GM13977 (cell line): ENCODE measurements at regions not wholly inside any gene's neighbourhood (a gene's known extent, or its start where the extent isn't known, plus 50 kb on each side); places are given as distances from the start of the nearest gene placed in this dataset.

ENCODE experiments used
- DNase-seq: peaks from one replicate; pipeline ENCODE4 v3.0.0; 2012; ENCODE audit warnings: low spot score
- in situ Hi-C: fragments of 300-500 bp; cut with MboI; formaldehyde crosslinking; loops from one replicate; pipeline ENCODE4 v1.12.0; 2022; ENCODE audit warnings: low sequenced_read_pairs, low pct_unique_long_range_greater_than_20kb, mixed read lengths, inconsistent platforms; ENCODE audit not compliant: unreplicated experiment
- TF ChIP-seq, protein P1 (sequence below): IDR thresholded peaks from 2 replicates; pipeline ENCODE4 v1.5.1; 2012; ENCODE audit warnings: mild to moderate bottlenecking, control low read depth; ENCODE audit not compliant: insufficient read depth; ENCODE audit errors: extremely low read depth, missing control alignments

DNA sequence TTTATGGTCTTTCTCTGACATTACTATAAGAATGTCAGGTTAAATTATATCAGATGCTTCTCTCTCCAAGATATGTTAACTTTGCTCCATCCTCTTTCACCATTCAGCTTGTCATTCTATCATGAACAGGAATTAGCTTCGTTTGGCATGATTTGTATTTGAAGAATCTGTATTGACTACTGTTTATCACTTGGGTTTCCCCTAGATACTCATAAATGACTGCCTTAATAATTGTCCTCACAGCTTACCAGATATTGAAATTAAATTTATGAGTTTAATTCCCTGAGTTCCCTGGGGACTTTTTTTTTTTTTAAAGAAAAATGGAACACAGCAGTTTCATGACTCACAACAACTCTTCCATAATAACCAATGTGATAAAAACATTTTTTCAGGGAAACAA is 76.2 kb upstream of the EOLA2 start:
- in situ Hi-C loops, result no loop called here
- DNase-seq, result no peak
- TF ChIP-seq, protein P1, sequence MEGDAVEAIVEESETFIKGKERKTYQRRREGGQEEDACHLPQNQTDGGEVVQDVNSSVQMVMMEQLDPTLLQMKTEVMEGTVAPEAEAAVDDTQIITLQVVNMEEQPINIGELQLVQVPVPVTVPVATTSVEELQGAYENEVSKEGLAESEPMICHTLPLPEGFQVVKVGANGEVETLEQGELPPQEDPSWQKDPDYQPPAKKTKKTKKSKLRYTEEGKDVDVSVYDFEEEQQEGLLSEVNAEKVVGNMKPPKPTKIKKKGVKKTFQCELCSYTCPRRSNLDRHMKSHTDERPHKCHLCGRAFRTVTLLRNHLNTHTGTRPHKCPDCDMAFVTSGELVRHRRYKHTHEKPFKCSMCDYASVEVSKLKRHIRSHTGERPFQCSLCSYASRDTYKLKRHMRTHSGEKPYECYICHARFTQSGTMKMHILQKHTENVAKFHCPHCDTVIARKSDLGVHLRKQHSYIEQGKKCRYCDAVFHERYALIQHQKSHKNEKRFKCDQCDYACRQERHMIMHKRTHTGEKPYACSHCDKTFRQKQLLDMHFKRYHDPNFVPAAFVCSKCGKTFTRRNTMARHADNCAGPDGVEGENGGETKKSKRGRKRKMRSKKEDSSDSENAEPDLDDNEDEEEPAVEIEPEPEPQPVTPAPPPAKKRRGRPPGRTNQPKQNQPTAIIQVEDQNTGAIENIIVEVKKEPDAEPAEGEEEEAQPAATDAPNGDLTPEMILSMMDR, result no peak

DNA sequence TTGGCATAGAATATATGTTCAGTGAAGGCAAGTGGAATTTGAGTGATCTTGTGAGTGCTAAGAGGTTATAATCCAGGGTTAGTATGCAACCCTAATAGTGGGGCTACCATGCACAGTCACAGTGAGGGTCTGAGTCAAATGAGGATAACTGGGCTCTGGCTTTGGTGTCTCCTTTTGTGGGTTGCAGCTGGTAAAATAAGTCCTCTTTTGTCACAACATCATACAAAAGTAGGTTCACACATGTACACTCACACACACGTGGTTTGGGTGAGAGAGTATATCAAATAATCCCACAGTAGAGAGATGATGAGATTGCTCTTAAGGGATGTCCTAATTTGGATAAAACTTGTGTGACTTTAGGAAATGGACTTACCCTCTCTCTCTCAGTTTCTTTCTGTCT is 79.6 kb upstream of the EOLA2 start:
- in situ Hi-C loops, result no loop called here
- TF ChIP-seq, protein P1, result no peak
- no peak for DNase-seq

DNA sequence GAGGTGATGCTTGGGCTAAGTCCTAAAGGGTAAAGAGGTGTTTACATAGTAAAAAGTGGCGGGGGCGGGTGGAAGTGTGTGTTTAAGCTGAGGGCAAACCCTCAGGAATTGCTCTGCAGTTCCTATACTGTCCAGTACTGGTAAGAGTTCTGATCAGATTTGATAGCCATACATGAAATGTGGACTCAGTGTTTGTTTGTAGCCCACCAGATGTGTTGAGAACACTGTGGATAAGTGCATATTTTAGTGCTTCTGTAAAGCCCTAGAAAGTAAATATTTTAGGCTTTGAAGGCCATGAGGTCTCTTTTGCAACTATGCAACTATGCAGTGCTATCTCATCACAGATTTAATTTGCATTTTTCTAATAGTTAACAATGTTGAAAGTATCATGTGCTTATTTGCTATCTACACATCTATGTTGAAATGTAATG is 80.7 kb upstream of the EOLA2 start:
- TF ChIP-seq, protein P1, result no peak
- in situ Hi-C loops, result no loop called here
- no peak for DNase-seq

DNA sequence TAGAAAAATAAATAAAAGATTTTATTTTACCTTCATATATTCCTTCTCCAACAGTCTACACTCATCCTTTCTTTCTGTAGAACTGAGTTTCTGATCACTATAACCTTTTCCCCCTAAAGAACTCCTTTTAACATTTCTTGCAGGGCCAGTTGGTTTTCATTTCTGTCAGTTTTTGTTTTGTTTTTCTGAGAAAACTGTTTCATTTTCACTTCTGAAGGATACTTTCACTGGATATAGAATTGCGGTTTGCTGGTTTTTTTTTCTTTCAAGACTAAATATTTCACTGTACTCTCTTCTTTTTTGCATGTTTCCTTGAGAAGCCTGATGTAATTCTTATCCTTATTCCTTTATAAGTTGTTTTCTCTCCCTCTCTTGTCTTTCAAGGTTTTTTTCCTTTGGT is 90.4 kb upstream of the EOLA2 start:
- DNase-seq, result peak; percentile 5
- TF ChIP-seq, protein P1, result no peak
- in situ Hi-C loops, result no loop called here

DNA sequence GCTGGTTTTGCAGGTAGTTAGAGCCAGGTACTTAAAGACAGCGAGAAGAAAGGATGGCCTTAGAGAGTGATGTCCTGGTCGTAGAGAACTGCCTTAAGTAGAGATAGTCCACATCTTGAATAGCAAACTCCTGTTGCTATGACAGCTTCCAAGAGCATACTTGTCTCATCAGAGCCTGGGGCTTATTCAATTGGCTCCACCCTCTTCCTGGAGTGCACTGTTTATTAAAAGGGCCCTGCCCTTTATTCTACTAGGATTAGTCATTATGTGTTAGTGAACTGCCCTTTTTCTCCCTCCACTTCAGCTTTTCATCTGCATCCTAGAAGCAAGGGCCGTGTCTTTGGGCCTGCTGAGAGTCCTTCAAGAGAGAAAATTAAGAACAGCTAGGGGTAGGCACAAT is 94.5 kb upstream of the EOLA2 start:
- in situ Hi-C loops, result no loop called here

DNA sequence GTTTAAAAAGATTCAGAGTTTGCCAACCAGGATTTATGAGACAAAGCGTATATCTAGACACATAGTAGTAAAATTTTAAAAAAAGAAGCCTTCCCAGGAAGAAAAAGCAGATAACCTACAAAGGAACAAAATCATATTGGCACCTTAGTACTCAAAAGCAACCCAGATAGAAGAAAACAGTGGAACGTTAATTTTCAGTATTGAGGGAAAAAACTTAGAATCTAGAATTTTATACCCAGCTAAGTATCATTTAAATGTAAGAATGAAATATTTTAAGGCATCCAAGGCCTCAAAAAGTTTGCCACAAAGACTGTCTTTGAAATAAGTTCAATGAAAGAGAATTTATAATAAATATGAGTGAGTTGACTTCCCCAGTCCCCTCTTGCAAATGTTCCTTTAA is 96.5 kb upstream of the EOLA2 start:
- TF ChIP-seq, protein P1, result no peak
- DNase-seq, result no peak
- in situ Hi-C loops, result no loop called here

More for the DNA sequence above, 94.5 kb upstream of the EOLA2 start:
- TF ChIP-seq, protein P1, result no peak
- DNase-seq, result no peak

DNA sequence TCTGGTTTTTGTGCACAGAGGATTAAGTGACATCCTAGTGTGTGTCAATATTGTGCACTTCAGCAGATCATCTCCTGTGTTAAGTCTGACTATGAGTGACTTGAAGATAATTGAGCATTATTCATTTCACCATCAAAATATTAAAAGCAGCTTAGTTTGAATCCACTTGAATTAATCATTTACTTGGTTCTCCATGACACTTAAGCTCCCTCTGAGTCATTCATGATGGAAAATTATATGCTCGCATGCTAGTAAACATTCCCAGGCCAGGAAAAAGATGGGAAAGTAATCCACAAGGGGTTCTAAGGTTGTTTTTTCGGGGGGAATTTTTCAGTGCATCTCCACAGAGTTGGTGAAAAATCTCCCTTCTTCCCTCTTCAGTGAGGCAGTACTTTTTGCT is 97.2 kb upstream of the EOLA2 start:
- TF ChIP-seq, protein P1, result no peak
- in situ Hi-C loops, result no loop called here
- DNase-seq, result no peak
